AG08395 (cell line): ENCODE measurements at regions not wholly inside any gene's neighbourhood (a gene's known extent, or its start where the extent isn't known, plus 50 kb on each side); places are given as distances from the start of the nearest gene placed in this dataset.
"Not testable (repeated sequence)": the region's sequence is repeated elsewhere in the genome, so short reads cannot be mapped to it uniquely, and the experiment has no call there.

Experiments used
- DNase-seq: peaks from one replicate; pipeline ENCODE4 v3.0.0; 2012; ENCODE audit warnings: mixed read lengths, low spot score

- DNase-seq: no peak
These were observed 214.3 kb upstream of the IRX4 start for GRCh38 chr5:2096887-2097505.

- no peak for DNase-seq
These were observed 212.3 kb upstream of the IRX4 start for GRCh38 chr5:2095011-2095410.

- DNase-seq: no peak
These were observed 211.9 kb upstream of the IRX4 start for GRCh38 chr5:2094616-2094995.

- DNase-seq: no peak
These were observed 211.3 kb upstream of the IRX4 start for GRCh38 chr5:2093859-2094615.

- DNase-seq: no peak
These were observed 209.2 kb upstream of the IRX4 start for GRCh38 chr5:2091921-2092320.

- DNase-seq: no peak
These were observed 205.3 kb upstream of the IRX4 start for GRCh38 chr5:2087980-2088379.

GRCh38 chr5:2075365-2075764 lies 192.6 kb upstream of the IRX4 start:
- no peak for DNase-seq

- DNase-seq: no peak
These were observed 188.8 kb upstream of the IRX4 start for GRCh38 chr5:2071562-2071961.

GRCh38 chr5:2070787-2071186 lies 188.1 kb upstream of the IRX4 start:
- not testable (repeated sequence) for DNase-seq

GRCh38 chr5:2068531-2068930 lies 185.8 kb upstream of the IRX4 start:
- DNase-seq: no peak

- DNase-seq: no peak
These were observed 183.6 kb upstream of the IRX4 start for GRCh38 chr5:2066373-2066772.

- not testable (repeated sequence) for DNase-seq
These were observed 180.7 kb upstream of the IRX4 start for GRCh38 chr5:2063380-2063779.

- no peak for DNase-seq
These were observed 170.0 kb upstream of the IRX4 start for GRCh38 chr5:2052687-2053086.

- DNase-seq: no peak
These were observed 167.2 kb upstream of the IRX4 start for GRCh38 chr5:2049876-2050275.

- DNase-seq: no peak
These were observed 165.9 kb upstream of the IRX4 start for GRCh38 chr5:2048664-2049063.

GRCh38 chr5:2047341-2047927 lies 164.7 kb upstream of the IRX4 start:
- DNase-seq: no peak

- no peak for DNase-seq
These were observed 161.3 kb upstream of the IRX4 start for GRCh38 chr5:2044041-2044440.

- DNase-seq: no peak
These were observed 156.4 kb upstream of the IRX4 start for GRCh38 chr5:2039180-2039531.

- DNase-seq: peak; percentile 78
These were observed 155.8 kb upstream of the IRX4 start for GRCh38 chr5:2038321-2039179.

- DNase-seq: no peak
These were observed 154.2 kb upstream of the IRX4 start for GRCh38 chr5:2036885-2037284.

- no peak for DNase-seq
These were observed 149.7 kb upstream of the IRX4 start for GRCh38 chr5:2032432-2032831.

- no peak for DNase-seq
These were observed 148.9 kb upstream of the IRX4 start for GRCh38 chr5:2031581-2031980.

- DNase-seq: no peak
These were observed 147.4 kb upstream of the IRX4 start for GRCh38 chr5:2030131-2030530.
